ENCODE measurements at regions not wholly inside any gene's neighbourhood (a gene's known extent, or its start where the extent isn't known, plus 50 kb on each side); places are given as distances from the start of the nearest gene placed in this dataset.

DNA sequence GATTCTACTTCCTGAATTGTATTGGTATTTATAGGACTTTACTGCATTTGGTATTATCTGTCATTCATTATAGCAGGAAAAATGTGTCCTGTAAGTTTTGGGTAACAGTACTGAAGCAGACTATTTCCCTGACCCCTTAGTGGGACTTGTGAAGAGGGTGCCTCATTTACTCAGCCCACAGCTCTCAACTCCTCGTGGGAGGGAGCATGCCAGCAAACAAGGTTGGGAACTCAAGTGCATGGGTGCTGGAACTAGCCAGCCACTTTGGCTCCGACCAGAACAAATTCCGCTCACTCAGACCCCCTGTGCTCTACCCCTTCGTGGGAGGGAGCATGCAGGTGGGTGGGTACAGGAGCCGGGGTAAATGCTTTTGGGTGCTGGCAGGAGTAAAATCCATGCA, 1773.5 kb upstream of the WWC1 start:
- TF ChIP-seq, protein P1, sequence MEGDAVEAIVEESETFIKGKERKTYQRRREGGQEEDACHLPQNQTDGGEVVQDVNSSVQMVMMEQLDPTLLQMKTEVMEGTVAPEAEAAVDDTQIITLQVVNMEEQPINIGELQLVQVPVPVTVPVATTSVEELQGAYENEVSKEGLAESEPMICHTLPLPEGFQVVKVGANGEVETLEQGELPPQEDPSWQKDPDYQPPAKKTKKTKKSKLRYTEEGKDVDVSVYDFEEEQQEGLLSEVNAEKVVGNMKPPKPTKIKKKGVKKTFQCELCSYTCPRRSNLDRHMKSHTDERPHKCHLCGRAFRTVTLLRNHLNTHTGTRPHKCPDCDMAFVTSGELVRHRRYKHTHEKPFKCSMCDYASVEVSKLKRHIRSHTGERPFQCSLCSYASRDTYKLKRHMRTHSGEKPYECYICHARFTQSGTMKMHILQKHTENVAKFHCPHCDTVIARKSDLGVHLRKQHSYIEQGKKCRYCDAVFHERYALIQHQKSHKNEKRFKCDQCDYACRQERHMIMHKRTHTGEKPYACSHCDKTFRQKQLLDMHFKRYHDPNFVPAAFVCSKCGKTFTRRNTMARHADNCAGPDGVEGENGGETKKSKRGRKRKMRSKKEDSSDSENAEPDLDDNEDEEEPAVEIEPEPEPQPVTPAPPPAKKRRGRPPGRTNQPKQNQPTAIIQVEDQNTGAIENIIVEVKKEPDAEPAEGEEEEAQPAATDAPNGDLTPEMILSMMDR (IDR thresholded peaks at IDR 0.05), result no peak
- TF ChIP-seq POLR2A (IDR thresholded peaks at IDR 0.05), result no peak

Measured in thyroid gland (tissue), 4 donors.